IMR-90 (cell line): ENCODE measurements at regions not wholly inside any gene's neighbourhood (a gene's known extent, or its start where the extent isn't known, plus 50 kb on each side); places are given as distances from the start of the nearest gene placed in this dataset.

ENCODE experiments used
- ATAC-seq: fragments of 200-7000 bp; cut with Tn5 transposase; 2 replicates; pipeline ENCODE4 v1.9.1; 2020; ENCODE audit warnings: low read depth, mild to moderate bottlenecking, moderate library complexity
- BruUV-seq: library from RNA; stranded (reverse); fragments of 400-500 nt; replicated peaks from 2 replicates; lab custom pipeline; 2021; lab: Mats Ljungman, UMichigan
- CTCF ChIA-PET: fragments of 300-600 bp; formaldehyde crosslinking; extraction: SDS; loops from one replicate; lab custom pipeline; 2021; ENCODE audit warnings: antibody characterized with exemption; lab: Yijun Ruan, JAX
- POLR2A ChIA-PET: fragments of 300-600 bp; sonication (Branson Sonifier 250); formaldehyde crosslinking; loops from one replicate; lab custom pipeline; 2022; ENCODE audit warnings: antibody characterized with exemption; ENCODE audit not compliant: unreplicated experiment; lab: Charles Lee
- DNase-seq: peaks from one replicate; pipeline ENCODE4 v3.0.0; 2013
- H2AFZ ChIP-seq: replicated peaks from 2 replicates; pipeline ENCODE3; 2013; ENCODE audit warnings: low read length, mild to moderate bottlenecking; ENCODE audit not compliant: poor library complexity
- H2AK5ac ChIP-seq: 2 replicates; pipeline ENCODE4 v1.6.1; 2013; ENCODE audit warnings: low read depth, low read length, inconsistent platforms
- H2AK9ac ChIP-seq: replicated peaks from 2 replicates; pipeline ENCODE3; 2013; ENCODE audit warnings: mild to moderate bottlenecking, low read depth, low read length, moderate library complexity; ENCODE audit not compliant: poor library complexity
- H2BK120ac ChIP-seq: 2 replicates; pipeline ENCODE4 v1.6.1; 2013; ENCODE audit warnings: low read depth, low read length, inconsistent platforms
- H2BK15ac ChIP-seq: 3 replicates; pipeline ENCODE4 v1.6.1; 2013; ENCODE audit warnings: low read depth, low read length, inconsistent platforms
- H2BK20ac ChIP-seq: 2 replicates; pipeline ENCODE4 v1.6.1; 2013; ENCODE audit warnings: low read depth, mild to moderate bottlenecking, inconsistent platforms, low read length, moderate library complexity
- H2BK5ac ChIP-seq: 2 replicates; pipeline ENCODE4 v1.6.1; 2013; ENCODE audit warnings: mild to moderate bottlenecking, low read depth, low read length, inconsistent platforms; ENCODE audit not compliant: poor library complexity, severe bottlenecking
- H3K14ac ChIP-seq: replicated peaks from 2 replicates; pipeline ENCODE4 v1.6.1; 2013; ENCODE audit warnings: low read depth, low read length, inconsistent platforms
- H3K18ac ChIP-seq: 2 replicates; pipeline ENCODE4 v1.6.1; 2013; ENCODE audit warnings: low read depth, low read length, control low read depth
- H3K23ac ChIP-seq: 2 replicates; pipeline ENCODE4 v1.6.1; 2013; ENCODE audit warnings: low read depth, low read length, inconsistent platforms
- H3K27ac ChIP-seq: 2 replicates; pipeline ENCODE4 v1.5.1; 2013; ENCODE audit warnings: mild to moderate bottlenecking, control low read depth, low read length; ENCODE audit not compliant: insufficient read depth
- H3K27me3 ChIP-seq: 2 replicates; pipeline ENCODE4 v1.6.1; 2013; ENCODE audit warnings: low read length; ENCODE audit not compliant: control insufficient read depth, insufficient read depth
- H3K36me3 ChIP-seq: 2 replicates; pipeline ENCODE4 v1.6.1; 2013; ENCODE audit warnings: low read length, mixed read lengths; ENCODE audit not compliant: control insufficient read depth, insufficient read depth
- H3K4ac ChIP-seq: 2 replicates; pipeline ENCODE4 v1.6.1; 2013; ENCODE audit warnings: low read depth, low read length, inconsistent platforms
- H3K4me1 ChIP-seq: 2 replicates; pipeline ENCODE4 v1.6.1; 2013; ENCODE audit warnings: low read length, mixed read lengths; ENCODE audit not compliant: control insufficient read depth, insufficient read depth
- H3K4me2 ChIP-seq: 2 replicates; pipeline ENCODE4 v1.6.1; 2013; ENCODE audit warnings: low read depth, mild to moderate bottlenecking, control low read depth, low read length, moderate library complexity
- H3K4me3 ChIP-seq: 2 replicates; pipeline ENCODE4 v1.5.1; 2013; ENCODE audit warnings: low read depth, mild to moderate bottlenecking, control low read depth, low read length, moderate library complexity; ENCODE audit not compliant: insufficient read depth
- H3K56ac ChIP-seq: 2 replicates; pipeline ENCODE4 v1.6.1; 2013; ENCODE audit warnings: low read length, inconsistent platforms; ENCODE audit not compliant: insufficient read depth; ENCODE audit errors: extremely low read depth
- H3K79me1 ChIP-seq, 2 experiments: 2 replicates each; pipeline ENCODE4 v1.6.1; 2013; ENCODE audit warnings: low read length in 2 of 2, inconsistent platforms in 1 of 2, low read depth in 1 of 2
- H3K9ac ChIP-seq: 2 replicates; pipeline ENCODE4 v1.6.1; 2013; ENCODE audit warnings: low read depth, low read length, control low read depth
- H3K9me1 ChIP-seq: 2 replicates; pipeline ENCODE4 v1.6.1; 2013; ENCODE audit warnings: low read length, inconsistent platforms; ENCODE audit not compliant: insufficient read depth
- H3K9me3 ChIP-seq: 2 replicates; pipeline ENCODE4 v1.6.1; 2013; ENCODE audit warnings: low read length; ENCODE audit not compliant: control insufficient read depth, insufficient read depth
- H4K20me1 ChIP-seq: 2 replicates; pipeline ENCODE4 v1.6.1; 2013; ENCODE audit warnings: low read length, inconsistent platforms; ENCODE audit not compliant: insufficient read depth
- H4K5ac ChIP-seq: 2 replicates; pipeline ENCODE4 v1.6.1; 2013; ENCODE audit warnings: mild to moderate bottlenecking, low read depth, low read length, control low read depth
- H4K8ac ChIP-seq, 2 experiments: 2 replicates each; pipeline ENCODE4 v1.6.1; 2013; ENCODE audit warnings: low read depth in 2 of 2, low read length in 2 of 2, control low read depth in 1 of 2, inconsistent platforms in 1 of 2
- H4K91ac ChIP-seq: 2 replicates; pipeline ENCODE4 v1.6.1; 2013; ENCODE audit warnings: low read depth, low read length, inconsistent platforms; ENCODE audit not compliant: insufficient read depth
- BHLHE40 ChIP-seq: fragments of 150-350 bp; IDR thresholded peaks from 2 replicates; pipeline ENCODE4 v1.6.1; 2016; ENCODE audit warnings: mild to moderate bottlenecking, low read depth, low read length
- CEBPB ChIP-seq: IDR thresholded peaks from 2 replicates; pipeline ENCODE4 v1.6.1; 2012; ENCODE audit warnings: low read depth, low read length, improper control_type of control experiment
- CHD1 ChIP-seq: IDR thresholded peaks from 2 replicates; pipeline ENCODE4 v1.6.1; 2012; ENCODE audit warnings: low read depth, low read length, improper control_type of control experiment
- CTCF ChIP-seq: conservative IDR thresholded peaks from 2 replicates; pipeline ENCODE4 v1.5.1; 2012; ENCODE audit warnings: mild to moderate bottlenecking, low read depth, low read length, improper control_type of control experiment
- ELK1 ChIP-seq: fragments of 150-350 bp; IDR thresholded peaks from 2 replicates; pipeline ENCODE4 v1.6.1; 2016; ENCODE audit warnings: low read depth, mild to moderate bottlenecking, low read length, moderate library complexity, borderline replicate concordance
- FOS ChIP-seq: fragments of 150-350 bp; IDR thresholded peaks from 2 replicates; pipeline ENCODE4 v1.6.1; 2016; ENCODE audit warnings: low read depth, low read length
- MAFK ChIP-seq: IDR thresholded peaks from 2 replicates; pipeline ENCODE4 v1.6.1; 2012; ENCODE audit warnings: low read depth, low read length, improper control_type of control experiment
- MAZ ChIP-seq: IDR thresholded peaks from 2 replicates; pipeline ENCODE4 v1.6.1; 2012; ENCODE audit warnings: low read depth, mild to moderate bottlenecking, low read length, improper control_type of control experiment, moderate library complexity, borderline replicate concordance
- MXI1 ChIP-seq: IDR thresholded peaks from 2 replicates; pipeline ENCODE4 v1.6.1; 2012; ENCODE audit warnings: low read depth, mild to moderate bottlenecking, low read length, moderate library complexity, borderline replicate concordance
- NFE2L2 ChIP-seq: fragments of 150-350 bp; IDR thresholded peaks from 2 replicates; pipeline ENCODE4 v1.6.1; 2016; ENCODE audit warnings: low read depth, mild to moderate bottlenecking, low read length
- POLR2A ChIP-seq: IDR thresholded peaks from 2 replicates; pipeline ENCODE4 v1.6.1; 2012; ENCODE audit warnings: mild to moderate bottlenecking, low read depth, low read length
- RAD21 ChIP-seq: IDR thresholded peaks from 2 replicates; pipeline ENCODE4 v1.6.1; 2012; ENCODE audit warnings: low read length, improper control_type of control experiment
- RCOR1 ChIP-seq: IDR thresholded peaks from 2 replicates; pipeline ENCODE4 v1.6.1; 2012; ENCODE audit warnings: mild to moderate bottlenecking, low read length, improper control_type of control experiment; ENCODE audit not compliant: insufficient replicate concordance
- RFX5 ChIP-seq: IDR thresholded peaks from 2 replicates; pipeline ENCODE4 v1.8.0; 2012; ENCODE audit warnings: low read depth, mild to moderate bottlenecking, low read length, moderate library complexity
- SMC3 ChIP-seq: fragments of 150-350 bp; IDR thresholded peaks from 2 replicates; pipeline ENCODE4 v1.6.1; 2016; ENCODE audit warnings: low read depth, mild to moderate bottlenecking, antibody characterized with exemption, low read length, moderate library complexity
- WGBS, 2 experiments: methylation state at CpG; one replicate each; pipeline versions ENCODE4 v1.1.5 to v1.1.7; 2013; ENCODE audit warnings: missing lambda C conversion rate in 2 of 2; ENCODE audit not compliant: insufficient read length in 1 of 2; ENCODE audit errors: extremely low coverage in 2 of 2; 5-methylcytosine and 5-hydroxymethylcytosine counted together
- dilution Hi-C: fragments of 300-500 bp; cut with HindIII; formaldehyde crosslinking; loops from one replicate; pipeline ENCODE4 v1.14.3; 2018; ENCODE audit warnings: low sequenced_read_pairs; ENCODE audit not compliant: unreplicated experiment
- in situ Hi-C: fragments of 300-500 bp; cut with MboI; formaldehyde crosslinking; loops from 3 replicates; pipeline ENCODE4 v1.14.3; 2019; ENCODE audit warnings: low sequenced_read_pairs, inconsistent platforms, mixed read lengths
- intact Hi-C: fragments of 100-400 bp; cut with micrococcal nuclease; formaldehyde crosslinking; loops from 2 replicates; pipeline ENCODE4 v1.10.0; 2022
- TF ChIP-seq, protein P1 (sequence below): fragments of 150-350 bp; IDR thresholded peaks from 2 replicates; pipeline ENCODE4 v1.6.1; 2017; ENCODE audit warnings: mild to moderate bottlenecking, antibody characterized with exemption, low read length, low read depth

- no peak overlapping the region for H4K91ac ChIP-seq
- WGBS, 2 experiments, result no CpG with 5 or more reads among the region's 1 CpG
- peaks cover 2% of the 10 kb centered on the region; the same call in 1 of the 2 replicates for H3K9me3 ChIP-seq
- peaks cover 13% of the 10 kb centered on the region for H3K4me1 ChIP-seq
- H2AFZ ChIP-seq, result no peak overlapping the region
- H2BK5ac ChIP-seq, result no peak overlapping the region
- H3K4me3 ChIP-seq, result no peak overlapping the region
- intact Hi-C loops (no loop called here), in situ Hi-C loops (loop anchor here (25.0 kb wide), 2 partner anchors 822 to 1022 kb away; no protein-coding TSS in a partner anchor), dilution Hi-C loops (no loop called here)
- no peak overlapping the region for H2AK5ac ChIP-seq
- no peak overlapping the region for H2BK15ac ChIP-seq
- H3K9me1 ChIP-seq, result peaks cover 5% of the 10 kb centered on the region
- BruUV-seq, result no TSS peak
- no peak for TF ChIP-seq CTCF
- TF ChIP-seq ELK1, result no peak
- TF ChIP-seq RCOR1, result no peak
- TF ChIP-seq CHD1, result no peak
- TF ChIP-seq NFE2L2, result no peak
- no peak for TF ChIP-seq CEBPB
- TF ChIP-seq MXI1, result no peak
- TF ChIP-seq MAZ, result no peak
- TF ChIP-seq BHLHE40, result no peak
- TF ChIP-seq RAD21, result no peak
- TF ChIP-seq MAFK, result no peak
- TF ChIP-seq, protein P1, sequence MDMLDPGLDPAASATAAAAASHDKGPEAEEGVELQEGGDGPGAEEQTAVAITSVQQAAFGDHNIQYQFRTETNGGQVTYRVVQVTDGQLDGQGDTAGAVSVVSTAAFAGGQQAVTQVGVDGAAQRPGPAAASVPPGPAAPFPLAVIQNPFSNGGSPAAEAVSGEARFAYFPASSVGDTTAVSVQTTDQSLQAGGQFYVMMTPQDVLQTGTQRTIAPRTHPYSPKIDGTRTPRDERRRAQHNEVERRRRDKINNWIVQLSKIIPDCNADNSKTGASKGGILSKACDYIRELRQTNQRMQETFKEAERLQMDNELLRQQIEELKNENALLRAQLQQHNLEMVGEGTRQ, result no peak
- TF ChIP-seq RFX5, result no peak
- no peak for TF ChIP-seq FOS
- TF ChIP-seq POLR2A, result no peak
- TF ChIP-seq SMC3, result no peak
- DNase-seq (no peak), ATAC-seq (no peak)
- no peak overlapping the region for H3K14ac ChIP-seq
- no peak overlapping the region for H2BK20ac ChIP-seq
- H3K56ac ChIP-seq, result no peak overlapping the region
- H3K18ac ChIP-seq, result no peak overlapping the region
- H4K8ac ChIP-seq, result no peak overlapping the region
- no peak overlapping the region for H3K27ac ChIP-seq
- CTCF ChIA-PET, result no interaction called here
- H3K79me1 ChIP-seq, result no peaks in the 10 kb centered on the region
- no peak overlapping the region for H3K4ac ChIP-seq
- H3K27me3 ChIP-seq, result no peaks in the 10 kb centered on the region
- H2AK9ac ChIP-seq, result no peak overlapping the region
- H4K20me1 ChIP-seq, result no peaks in the 10 kb centered on the region
- no peak overlapping the region for H3K4me2 ChIP-seq
- H4K5ac ChIP-seq, result no peak overlapping the region
- H2BK120ac ChIP-seq, result no peak overlapping the region
- H3K36me3 ChIP-seq, result no peaks in the 10 kb centered on the region
- H3K23ac ChIP-seq, result no peak overlapping the region
- no peak overlapping the region for H3K9ac ChIP-seq
- POLR2A ChIA-PET, result no interaction called here
These were observed 62.3 kb upstream of the PARVA start for GRCh38 chr11:12315024-12315423.
